ENCODE measurements at regions not wholly inside any gene's neighbourhood (a gene's known extent, or its start where the extent isn't known, plus 50 kb on each side); places are given as distances from the start of the nearest gene placed in this dataset.

GRCh38 chr13:21322327-21322965 lies 136.7 kb downstream of the ZDHHC20 start:
- no peaks in the 10 kb centered on the region for H3K9me3 ChIP-seq (ENCODE audit: control insufficient read depth, insufficient read depth, low read length)
- no peaks in the 10 kb centered on the region for H3K27me3 ChIP-seq (ENCODE audit: control insufficient read depth, insufficient read depth, low read length)
- H3K9ac ChIP-seq (ENCODE audit: low read depth, low read length), result no peak overlapping the region
- H3K4me1 ChIP-seq (ENCODE audit: control insufficient read depth, insufficient read depth, low read length), result peaks cover 10% of the 10 kb centered on the region
- no peak overlapping the region for H3K4me3 ChIP-seq (ENCODE audit: low read depth, low read length)
- H3K36me3 ChIP-seq (ENCODE audit: control insufficient read depth, insufficient read depth, low read length), result no peaks in the 10 kb centered on the region
